ENCODE measurements at regions not wholly inside any gene's neighbourhood (a gene's known extent, or its start where the extent isn't known, plus 50 kb on each side); places are given as distances from the start of the nearest gene placed in this dataset.
"Not testable (repeated sequence)": the region's sequence is repeated elsewhere in the genome, so short reads cannot be mapped to it uniquely, and the experiment has no call there.

DNA sequence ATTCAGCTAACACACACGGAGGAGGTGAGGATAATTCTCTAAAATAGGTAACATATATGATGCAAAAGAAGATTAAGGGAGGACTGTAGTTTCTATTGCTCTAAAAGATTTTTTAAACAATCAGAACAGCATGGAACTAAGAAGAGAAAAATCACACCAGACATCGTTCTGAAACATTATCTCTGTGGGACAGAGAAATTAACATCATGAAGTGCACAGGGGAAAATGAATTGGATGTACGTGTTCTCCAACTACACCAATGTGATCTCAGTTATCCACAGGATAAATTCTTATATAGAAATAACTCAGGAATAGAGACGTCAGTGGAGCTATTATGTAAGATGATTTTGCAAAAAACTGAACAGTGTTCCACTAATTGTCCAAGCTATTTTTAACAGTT lies 614.1 kb upstream of the HS3ST1 start:
- Histone ChIP-seq H3K27ac (no peak overlapping the region), H3K4me3 (no peak overlapping the region)
- no peak for DNase-seq (ENCODE audit: low spot score)
- TF ChIP-seq, protein P1, sequence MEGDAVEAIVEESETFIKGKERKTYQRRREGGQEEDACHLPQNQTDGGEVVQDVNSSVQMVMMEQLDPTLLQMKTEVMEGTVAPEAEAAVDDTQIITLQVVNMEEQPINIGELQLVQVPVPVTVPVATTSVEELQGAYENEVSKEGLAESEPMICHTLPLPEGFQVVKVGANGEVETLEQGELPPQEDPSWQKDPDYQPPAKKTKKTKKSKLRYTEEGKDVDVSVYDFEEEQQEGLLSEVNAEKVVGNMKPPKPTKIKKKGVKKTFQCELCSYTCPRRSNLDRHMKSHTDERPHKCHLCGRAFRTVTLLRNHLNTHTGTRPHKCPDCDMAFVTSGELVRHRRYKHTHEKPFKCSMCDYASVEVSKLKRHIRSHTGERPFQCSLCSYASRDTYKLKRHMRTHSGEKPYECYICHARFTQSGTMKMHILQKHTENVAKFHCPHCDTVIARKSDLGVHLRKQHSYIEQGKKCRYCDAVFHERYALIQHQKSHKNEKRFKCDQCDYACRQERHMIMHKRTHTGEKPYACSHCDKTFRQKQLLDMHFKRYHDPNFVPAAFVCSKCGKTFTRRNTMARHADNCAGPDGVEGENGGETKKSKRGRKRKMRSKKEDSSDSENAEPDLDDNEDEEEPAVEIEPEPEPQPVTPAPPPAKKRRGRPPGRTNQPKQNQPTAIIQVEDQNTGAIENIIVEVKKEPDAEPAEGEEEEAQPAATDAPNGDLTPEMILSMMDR (IDR thresholded peaks at IDR 0.05), result no peak

DNA sequence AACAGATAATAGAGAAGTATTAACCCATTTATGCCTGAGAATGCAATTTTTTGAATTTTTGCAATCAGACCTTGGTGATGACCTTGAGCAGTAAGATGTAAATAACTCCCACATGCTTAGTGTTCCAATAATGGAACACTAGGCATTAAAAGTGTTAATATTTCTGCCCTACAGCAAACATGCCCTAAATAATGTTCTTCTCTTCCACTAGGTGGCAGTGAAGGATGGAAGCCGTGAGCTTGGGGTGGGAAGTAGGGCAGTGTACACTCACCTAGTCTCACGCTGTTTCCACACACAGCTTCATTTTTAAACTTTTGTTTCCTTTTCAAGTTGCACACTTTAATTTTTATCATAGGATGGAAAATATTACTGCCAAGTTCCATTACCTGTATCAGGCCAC lies 613.1 kb upstream of the HS3ST1 start:
- H3K4me3 ChIP-seq, result no peak overlapping the region
- TF ChIP-seq, protein P1 (IDR thresholded peaks at IDR 0.05), result no peak
- DNase-seq (ENCODE audit: low spot score), result no peak
- H3K27ac ChIP-seq, result no peak overlapping the region

- Histone ChIP-seq H3K4me3 (no peak overlapping the region), H3K27ac (no peak overlapping the region)
- TF ChIP-seq, protein P1 (IDR thresholded peaks at IDR 0.05), result no peak
- no peak for DNase-seq (ENCODE audit: low spot score)
Observed at GRCh38 chr4:12036450-12036849, 607.8 kb upstream of the HS3ST1 start.

- Histone ChIP-seq H3K4me3 (no peak overlapping the region), H3K27ac (no peak overlapping the region)
- TF ChIP-seq, protein P1 (IDR thresholded peaks at IDR 0.05), result no peak
- no peak for DNase-seq (ENCODE audit: low spot score)
Observed at GRCh38 chr4:12028258-12028657, 599.6 kb upstream of the HS3ST1 start.

GRCh38 chr4:12022409-12022808 lies 593.7 kb upstream of the HS3ST1 start:
- no peak for DNase-seq (ENCODE audit: low spot score)
- TF ChIP-seq, protein P1 (IDR thresholded peaks at IDR 0.05), result no peak
- Histone ChIP-seq H3K27ac (no peak overlapping the region), H3K4me3 (no peak overlapping the region)

GRCh38 chr4:12016729-12017128 lies 588.0 kb upstream of the HS3ST1 start:
- TF ChIP-seq, protein P1 (IDR thresholded peaks at IDR 0.05), result no peak
- Histone ChIP-seq H3K27ac (no peak overlapping the region), H3K4me3 (no peak overlapping the region)
- DNase-seq (ENCODE audit: low spot score), result no peak

DNA sequence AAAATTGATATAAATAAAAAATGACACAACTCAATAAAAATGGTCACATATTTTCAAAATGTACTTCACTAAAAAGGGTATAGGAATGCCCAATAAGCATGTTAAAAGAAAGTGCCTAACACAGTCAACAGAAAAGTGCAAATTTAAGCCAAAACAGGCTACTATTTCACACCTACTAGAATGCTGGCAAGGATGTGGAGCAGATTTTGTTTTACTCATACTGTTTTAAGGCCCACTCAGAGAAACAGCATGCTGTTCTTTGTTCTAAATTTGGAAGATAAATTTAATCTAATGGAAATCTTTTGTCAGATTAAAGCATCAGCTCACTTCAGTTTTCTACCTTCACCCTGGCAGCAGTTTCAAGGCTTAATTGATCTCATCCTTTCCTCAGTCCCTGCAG lies 576.8 kb upstream of the HS3ST1 start:
- no peak for DNase-seq (ENCODE audit: low spot score)
- no peak overlapping the region for H3K27ac ChIP-seq
- TF ChIP-seq, protein P1 (IDR thresholded peaks at IDR 0.05), result no peak
- H3K4me3 ChIP-seq, result no peak overlapping the region

DNA sequence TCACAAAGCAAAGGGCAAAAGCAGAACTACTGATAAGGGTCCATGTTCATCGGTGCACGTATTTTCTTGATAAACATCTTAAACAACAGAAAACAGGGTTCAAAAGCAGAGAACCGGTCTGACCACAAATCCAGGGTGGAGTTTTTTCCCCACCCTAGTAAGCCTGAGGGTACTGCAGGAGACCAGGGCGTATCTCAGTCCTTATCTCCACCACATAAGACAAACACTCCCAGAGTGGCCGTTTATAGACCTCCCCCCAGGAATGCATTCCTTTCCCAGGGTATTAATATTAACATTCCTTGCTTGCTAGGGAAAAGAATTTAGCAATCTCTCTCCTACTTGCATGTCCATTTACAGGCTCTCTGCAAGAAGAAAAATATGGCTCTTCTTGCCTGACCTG lies 567.9 kb upstream of the HS3ST1 start:
- not testable (repeated sequence) for H3K4me3 ChIP-seq; H3K27ac ChIP-seq; DNase-seq (ENCODE audit: low spot score)
